RCC 7860 (cell line): ENCODE measurements at regions not wholly inside any gene's neighbourhood (a gene's known extent, or its start where the extent isn't known, plus 50 kb on each side); places are given as distances from the start of the nearest gene placed in this dataset.
"Not testable (repeated sequence)": the region's sequence is repeated elsewhere in the genome, so short reads cannot be mapped to it uniquely, and the experiment has no call there.

Experiments used
- DNase-seq: peaks from one replicate; pipeline ENCODE4 v3.0.0-alpha.2; 2015; ENCODE audit warnings: low spot score
- FAIRE-seq: peaks from 2 replicates; lab custom pipeline; 2012; peaks lifted over from hg19 to GRCh38; lab: Jason Lieb, UNC

GRCh38 chr7:118389629-118390028 is 165.1 kb downstream of the ANKRD7 start:
- no peak for FAIRE-seq
- DNase-seq = no peak

- FAIRE-seq = no peak
Measured at GRCh38 chr7:118404211-118404610, 179.7 kb downstream of the ANKRD7 start.

DNA sequence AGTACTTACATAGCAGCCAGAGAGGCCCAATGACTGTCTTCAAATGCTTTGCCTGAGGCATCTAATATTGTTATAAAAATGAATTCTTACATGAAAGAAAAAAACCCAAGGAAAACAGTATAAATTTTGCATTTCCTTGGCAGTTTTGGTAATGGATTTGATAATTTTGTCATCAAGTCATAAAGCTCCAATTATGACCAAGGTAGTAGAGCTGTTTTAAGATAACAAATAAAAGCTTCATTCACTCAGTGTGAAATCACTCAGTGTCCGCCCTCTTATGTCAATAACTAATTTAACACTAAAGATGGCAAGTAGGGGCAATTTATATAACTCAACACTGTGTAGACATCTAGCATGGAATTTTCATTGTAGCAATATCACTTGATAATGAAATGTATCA is 193.9 kb downstream of the ANKRD7 start:
- DNase-seq (no peak), FAIRE-seq (no peak)

More at GRCh38 chr7:118404211-118404610, 179.7 kb downstream of the ANKRD7 start:
- DNase-seq = no peak

GRCh38 chr7:118420888-118421287 is 196.4 kb downstream of the ANKRD7 start:
- FAIRE-seq (no peak), DNase-seq (no peak)

- FAIRE-seq (no peak), DNase-seq (no peak)
Measured at GRCh38 chr7:118429141-118429540, 204.6 kb downstream of the ANKRD7 start.

GRCh38 chr7:118436663-118437062 is 212.2 kb downstream of the ANKRD7 start:
- FAIRE-seq (no peak), DNase-seq (no peak)

DNA sequence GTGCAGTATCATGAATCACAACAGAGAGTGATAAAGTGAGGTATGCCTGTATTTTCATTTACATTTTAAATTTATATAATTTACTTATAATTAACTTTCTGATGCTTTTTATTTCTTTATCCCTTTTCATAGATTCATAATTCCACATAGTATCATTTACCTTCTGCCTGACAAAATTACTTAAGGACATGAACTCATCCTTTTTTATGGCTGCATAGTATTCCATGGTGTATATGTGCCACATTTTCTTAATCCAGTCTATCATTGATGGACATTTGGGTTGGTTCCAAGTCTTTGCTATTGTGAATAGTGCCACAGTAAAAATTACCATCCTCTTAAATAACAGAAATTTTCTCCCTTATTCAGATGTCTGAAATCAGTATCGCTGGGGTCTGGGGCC is 224.5 kb downstream of the ANKRD7 start:
- not testable (repeated sequence) for FAIRE-seq, DNase-seq

DNA sequence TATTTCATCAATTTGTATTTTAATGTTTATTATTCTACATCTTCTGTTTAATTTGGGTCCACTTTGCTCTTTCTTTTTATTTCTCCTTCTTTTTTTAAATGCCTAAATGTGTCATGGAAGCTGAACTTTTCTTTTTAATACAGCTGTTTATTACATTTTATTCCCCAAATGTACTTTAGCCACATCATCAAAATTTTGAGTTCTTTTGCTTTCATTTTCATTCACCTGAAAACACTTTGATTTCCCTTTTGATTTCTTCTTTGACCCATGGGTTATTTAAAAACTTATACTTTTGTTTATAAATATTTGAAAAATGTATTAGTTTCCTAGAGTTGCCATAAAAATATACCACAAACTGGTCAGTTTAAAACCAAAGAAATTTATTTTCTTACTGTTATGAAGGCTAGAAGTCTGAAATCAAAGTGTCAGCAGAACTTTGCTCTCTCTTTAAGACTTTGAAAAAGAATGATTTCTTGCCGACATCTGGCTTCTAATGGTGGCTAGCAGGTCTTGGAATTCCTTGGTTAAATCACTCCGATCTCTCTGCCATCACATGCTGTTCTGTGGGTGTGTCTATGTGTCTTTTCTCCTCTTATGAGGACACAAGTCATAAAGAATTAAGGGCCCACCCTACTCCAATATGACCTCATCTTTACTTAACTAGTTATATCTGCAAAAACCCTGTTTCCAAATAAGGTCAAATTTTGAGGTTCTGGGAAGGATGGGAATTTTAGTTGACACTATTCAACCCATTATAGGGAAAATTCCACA is 225.5 kb downstream of the ANKRD7 start:
- no peak for FAIRE-seq
- DNase-seq = no peak

DNA sequence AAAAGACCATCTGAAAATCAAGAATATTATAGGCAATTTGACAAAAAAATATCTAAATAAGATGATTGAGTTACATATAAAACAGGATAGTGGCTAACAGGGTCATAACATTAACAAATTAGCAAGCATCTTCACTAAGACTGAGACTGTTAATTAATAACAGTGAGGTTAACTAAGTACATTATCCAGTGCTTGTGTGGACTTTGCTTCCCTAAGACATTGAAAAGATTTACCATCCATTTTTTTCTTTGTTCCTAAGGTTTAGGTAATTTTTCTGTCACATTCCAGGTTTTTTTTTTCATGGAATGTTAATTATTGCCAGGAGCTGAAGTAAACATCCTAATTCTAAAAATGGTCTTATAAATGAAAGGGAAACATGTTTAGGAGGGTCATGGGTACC is 227.6 kb downstream of the ANKRD7 start:
- FAIRE-seq (no peak), DNase-seq (no peak)

- FAIRE-seq = no peak
Measured at GRCh38 chr7:118467381-118467780, 242.9 kb downstream of the ANKRD7 start.

DNA sequence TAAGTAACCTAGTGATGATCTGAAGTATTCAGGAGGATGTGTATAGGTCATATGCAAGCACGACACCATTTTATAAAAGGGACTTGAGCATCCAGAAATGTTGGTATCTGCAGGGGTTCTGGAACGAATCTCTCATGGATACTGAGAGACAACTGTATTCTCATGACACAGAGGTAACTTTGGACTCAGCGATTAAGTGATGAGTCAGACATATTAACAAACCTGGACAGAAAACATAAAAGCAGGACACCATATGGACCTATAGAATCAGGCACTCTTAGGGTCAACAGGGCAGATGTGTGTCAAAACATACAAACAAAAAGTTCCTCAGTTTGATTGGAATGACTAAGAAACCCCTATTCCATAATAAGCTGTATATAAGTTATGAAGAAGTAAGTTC is 248.1 kb downstream of the ANKRD7 start:
- DNase-seq (no peak), FAIRE-seq (no peak)

More at GRCh38 chr7:118467381-118467780, 242.9 kb downstream of the ANKRD7 start:
- no peak for DNase-seq

DNA sequence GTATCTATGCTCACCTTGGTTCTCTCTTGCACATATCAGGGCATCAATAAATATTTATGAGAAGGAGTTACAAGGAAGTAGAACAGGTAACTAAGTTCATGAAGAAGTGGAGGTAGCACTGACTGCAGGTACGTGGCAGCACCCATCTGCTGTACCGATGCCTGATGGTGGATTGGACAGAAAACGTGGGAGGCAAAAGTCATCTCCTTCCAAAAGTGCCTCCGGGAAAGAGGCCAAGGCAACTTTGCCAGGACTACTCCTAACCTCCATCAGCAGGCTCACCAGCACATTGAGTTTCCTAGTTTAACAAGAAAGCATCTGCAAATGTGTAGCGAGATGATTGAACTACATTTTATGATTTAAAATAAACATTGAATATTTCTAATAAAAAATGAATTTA is 248.8 kb downstream of the ANKRD7 start:
- no peak for DNase-seq
- FAIRE-seq = no peak

DNA sequence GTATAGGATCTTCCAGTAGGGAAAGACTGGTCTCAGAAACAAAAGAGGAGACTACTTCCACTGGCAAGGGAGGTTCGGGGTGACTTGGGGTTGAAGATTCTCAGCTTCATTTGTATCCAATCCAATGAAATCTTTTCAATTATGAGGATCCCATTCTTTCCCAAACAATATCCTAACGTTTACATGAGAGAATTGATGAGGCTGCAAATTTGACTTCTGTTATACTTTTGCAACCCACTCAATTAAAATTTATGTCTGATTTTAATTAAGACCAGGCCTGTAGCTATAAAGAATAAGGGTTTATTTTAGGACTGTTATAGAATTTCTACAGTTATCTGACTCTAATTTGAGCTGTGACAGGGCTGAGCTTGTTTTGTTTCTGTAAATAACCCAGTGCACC is 251.5 kb downstream of the ANKRD7 start:
- DNase-seq = no peak
- no peak for FAIRE-seq

- FAIRE-seq (no peak), DNase-seq (no peak)
Measured at GRCh38 chr7:118477036-118477435, 252.5 kb downstream of the ANKRD7 start.

GRCh38 chr7:118478236-118478635 is 253.7 kb downstream of the ANKRD7 start:
- DNase-seq = no peak
- FAIRE-seq = no peak

DNA sequence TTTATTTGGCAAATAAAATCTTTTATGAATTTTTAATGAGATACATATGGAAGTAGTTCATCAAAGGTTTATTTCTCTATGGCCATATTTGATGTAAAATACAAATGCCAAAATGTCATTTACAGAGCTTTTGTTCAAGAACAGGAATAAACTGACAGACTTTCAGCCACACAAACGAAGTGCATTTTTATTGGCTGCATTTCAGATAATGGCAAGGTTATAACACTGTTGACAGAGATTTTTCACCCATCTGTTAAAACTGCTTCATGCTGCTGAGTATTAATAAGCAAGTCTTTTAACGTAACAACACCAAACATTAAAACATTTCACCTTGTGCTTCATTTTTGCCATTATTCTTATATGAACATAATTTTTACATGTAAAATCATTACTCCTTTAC is 254.4 kb downstream of the ANKRD7 start:
- FAIRE-seq = no peak
- DNase-seq = no peak

- DNase-seq (no peak), FAIRE-seq (no peak)
Measured at GRCh38 chr7:118492466-118492865, 268.0 kb downstream of the ANKRD7 start.

- DNase-seq (no peak), FAIRE-seq (no peak)
Measured at GRCh38 chr7:118496138-118496644, 271.7 kb downstream of the ANKRD7 start.

GRCh38 chr7:118502235-118502634 is 277.7 kb downstream of the ANKRD7 start:
- DNase-seq (no peak), FAIRE-seq (no peak)

- FAIRE-seq (no peak), DNase-seq (no peak)
Measured at GRCh38 chr7:118511146-118511545, 286.6 kb downstream of the ANKRD7 start.

DNA sequence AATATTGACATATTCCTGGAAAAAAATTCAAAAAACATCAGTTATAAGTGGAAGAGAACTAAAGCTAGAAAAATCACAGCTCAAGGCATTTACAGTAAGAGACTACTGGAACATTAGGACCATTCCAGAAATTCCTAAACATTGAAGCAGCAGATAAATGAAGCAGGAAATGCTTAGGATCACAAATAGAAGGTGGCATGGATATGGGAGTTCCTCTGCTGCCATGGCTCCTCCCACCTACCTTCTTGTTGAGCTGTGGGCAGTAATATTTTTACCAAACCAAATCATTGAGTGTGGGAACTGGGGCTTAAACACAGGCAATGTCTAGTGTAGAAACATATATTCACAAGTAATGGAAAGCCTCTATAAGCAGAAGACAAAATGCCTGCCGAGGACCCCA is 292.8 kb downstream of the ANKRD7 start:
- DNase-seq = no peak
- FAIRE-seq = no peak

DNA sequence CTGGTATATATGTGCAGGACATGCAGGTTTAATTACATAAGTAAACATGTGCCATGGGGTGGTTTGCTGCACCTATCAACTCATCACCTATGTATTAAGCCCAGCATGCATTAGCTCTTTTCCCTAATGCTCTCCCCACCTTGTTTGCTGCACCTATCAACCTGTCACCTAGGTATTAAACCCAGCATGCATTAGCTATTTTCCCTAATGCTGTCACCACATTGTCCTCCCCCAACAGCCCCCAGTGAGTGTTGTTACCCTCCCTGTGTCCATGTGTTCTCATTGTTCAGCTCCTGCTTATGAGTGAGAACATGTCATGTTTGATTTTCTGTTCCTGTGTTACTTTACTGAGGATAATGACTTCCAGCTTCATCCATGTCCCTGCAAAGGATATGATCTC is 300.5 kb downstream of the ANKRD7 start:
- no peak for FAIRE-seq

DNA sequence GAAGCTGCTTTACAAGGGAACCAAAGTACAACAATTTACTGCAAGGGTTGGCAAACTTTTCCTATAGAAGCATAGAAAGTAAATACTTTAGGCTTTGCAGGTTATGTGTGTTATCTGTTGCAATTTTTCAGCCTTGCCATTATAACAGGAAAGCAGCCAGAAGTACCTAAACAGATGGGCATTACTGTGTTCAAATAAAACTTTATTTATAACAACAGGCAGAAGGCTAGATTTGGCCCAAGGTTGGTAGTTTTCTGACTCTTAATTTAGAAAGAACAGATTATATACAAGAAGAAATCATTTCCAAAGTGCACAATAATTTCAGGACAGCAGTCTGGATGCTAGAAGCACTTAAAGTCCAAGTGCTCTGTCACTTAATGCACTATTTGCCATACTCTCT is 307.1 kb downstream of the ANKRD7 start:
- FAIRE-seq (no peak), DNase-seq (no peak)

More for the DNA sequence above, 300.5 kb downstream of the ANKRD7 start:
- DNase-seq = no peak
